GM18870 (cell line): ENCODE measurements at regions not wholly inside any gene's neighbourhood (a gene's known extent, or its start where the extent isn't known, plus 50 kb on each side); places are given as distances from the start of the nearest gene placed in this dataset.
A peak's percentile ranks its signal among the peaks of the same experiment; 100 is the strongest.

ENCODE experiments used
- ATAC-seq: cut with Tn5 transposase; IDR thresholded peaks from one replicate; pipeline ENCODE4 v1.9.1; 2021; ENCODE audit warnings: moderate library complexity; ENCODE audit not compliant: unreplicated experiment

- ATAC-seq, result no peak
Measured at GRCh38 chr12:77578466-77579220, 252.1 kb upstream of the NAV3 start.

GRCh38 chr12:77577791-77578190 lies 252.9 kb upstream of the NAV3 start:
- ATAC-seq, result no peak

GRCh38 chr12:77575376-77575919 lies 255.2 kb upstream of the NAV3 start:
- ATAC-seq, result no peak

GRCh38 chr12:77572371-77572770 lies 258.3 kb upstream of the NAV3 start:
- ATAC-seq, result no peak

- ATAC-seq, result no peak
Measured at GRCh38 chr12:77571768-77572167, 258.9 kb upstream of the NAV3 start.

- no peak for ATAC-seq
Measured at GRCh38 chr12:77571127-77571526, 259.6 kb upstream of the NAV3 start.

GRCh38 chr12:77569876-77570275 lies 260.8 kb upstream of the NAV3 start:
- ATAC-seq, result no peak

GRCh38 chr12:77560714-77561113 lies 270.0 kb upstream of the NAV3 start:
- no peak for ATAC-seq

- no peak for ATAC-seq
Measured at GRCh38 chr12:77559400-77560074, 271.2 kb upstream of the NAV3 start.

GRCh38 chr12:77555074-77555473 lies 275.6 kb upstream of the NAV3 start:
- no peak for ATAC-seq

- peak; percentile 100 for ATAC-seq
Measured at GRCh38 chr12:77553976-77554619, 276.6 kb upstream of the NAV3 start.

GRCh38 chr12:77549383-77550128 lies 281.1 kb upstream of the NAV3 start:
- no peak for ATAC-seq

- ATAC-seq, result no peak
Measured at GRCh38 chr12:77548797-77549196, 281.9 kb upstream of the NAV3 start.

- ATAC-seq, result no peak
Measured at GRCh38 chr12:77540097-77540496, 290.6 kb upstream of the NAV3 start.

- ATAC-seq, result no peak
Measured at GRCh38 chr12:77537663-77538062, 293.0 kb upstream of the NAV3 start.

GRCh38 chr12:77535734-77536133 lies 295.0 kb upstream of the NAV3 start:
- no peak for ATAC-seq

- ATAC-seq, result no peak
Measured at GRCh38 chr12:77531912-77532311, 298.8 kb upstream of the NAV3 start.

GRCh38 chr12:77522247-77522646 lies 308.4 kb upstream of the NAV3 start:
- ATAC-seq, result no peak

GRCh38 chr12:77521508-77522115 lies 309.1 kb upstream of the NAV3 start:
- ATAC-seq, result no peak

- ATAC-seq, result no peak
Measured at GRCh38 chr12:77514511-77514910, 316.2 kb upstream of the NAV3 start.

- ATAC-seq, result no peak
Measured at GRCh38 chr12:77510985-77511384, 319.7 kb upstream of the NAV3 start.
